ENCODE measurements at regions not wholly inside any gene's neighbourhood (a gene's known extent, or its start where the extent isn't known, plus 50 kb on each side); places are given as distances from the start of the nearest gene placed in this dataset.
"Not testable (repeated sequence)": the region's sequence is repeated elsewhere in the genome, so short reads cannot be mapped to it uniquely, and the experiment has no call there.

DNA sequence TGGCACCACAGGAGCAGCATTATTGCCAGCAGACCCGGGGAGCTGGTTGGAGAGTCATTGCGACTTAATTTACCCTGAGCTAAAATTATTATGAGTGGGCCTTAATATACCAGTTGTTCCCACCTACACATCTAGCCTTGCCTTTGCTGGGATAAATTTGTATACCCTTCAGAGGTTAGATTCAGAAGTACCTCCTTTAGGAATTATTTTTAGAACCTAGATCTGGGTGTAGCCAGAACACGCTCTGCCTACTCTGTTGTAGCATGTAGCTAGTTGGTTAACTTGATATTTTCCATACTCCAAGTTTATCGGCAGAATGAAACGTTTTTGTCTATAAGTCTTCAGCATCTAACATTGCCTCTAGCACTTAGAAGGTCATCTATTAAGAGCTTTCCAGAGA, 65.5 kb upstream of the SEC22B start:
- no CpG with 5 or more reads among the region's 5 CpGs for WGBS (ENCODE audit: insufficient coverage)
- intact Hi-C loops (cut with micrococcal nuclease); H3K27ac Mint-ChIP-seq; H3K27me3 ChIP-seq (replicated peaks in 1 of 4; ENCODE audit: control extremely low read depth in 1 of 4, control insufficient read depth in 3 of 4, insufficient read depth in 4 of 4, low read length in 3 of 4); H2AFZ ChIP-seq (ENCODE audit: insufficient read depth, low read depth, low read length, poor library complexity, severe bottlenecking); H3K4me1 Mint-ChIP-seq; DNase-seq; H3K4me3 Mint-ChIP-seq; H3K9ac ChIP-seq (ENCODE audit: low read length); H3K4me2 ChIP-seq (replicated peaks; ENCODE audit: low read depth, low read length, poor library complexity, severe bottlenecking); H3K79me2 ChIP-seq (ENCODE audit: control insufficient read depth, insufficient read depth, low read length); H3K9me3 ChIP-seq (ENCODE audit: control extremely low read depth in 1 of 3, control insufficient read depth in 2 of 3, insufficient read depth in 1 of 3, low read length in 2 of 3); H4K20me1 ChIP-seq (ENCODE audit: control insufficient read depth, insufficient read depth, low read length, poor library complexity, severe bottlenecking); POLR2A ChIA-PET; H3K27ac ChIP-seq (ENCODE audit: low read length in 2 of 2); H3K27me3 Mint-ChIP-seq; H3K36me3 ChIP-seq (replicated peaks in 1 of 2; ENCODE audit: control extremely low read depth in 1 of 2, control insufficient read depth in 1 of 2, extremely low read depth in 1 of 2, insufficient read depth in 2 of 2, low read length in 1 of 2); H3K4me3 ChIP-seq (ENCODE audit: control extremely low read depth in 1 of 5, extremely low read depth in 1 of 5, insufficient read depth in 1 of 5, low read depth in 2 of 5, low read length in 4 of 5); CTCF ChIA-PET; H3K9me3 Mint-ChIP-seq (ENCODE audit: insufficient read depth); H3K4me1 ChIP-seq (ENCODE audit: control insufficient read depth in 2 of 2, insufficient read depth in 2 of 2, low read length in 2 of 2); ATAC-seq (ENCODE audit: low read depth): not testable (repeated sequence)

DNA sequence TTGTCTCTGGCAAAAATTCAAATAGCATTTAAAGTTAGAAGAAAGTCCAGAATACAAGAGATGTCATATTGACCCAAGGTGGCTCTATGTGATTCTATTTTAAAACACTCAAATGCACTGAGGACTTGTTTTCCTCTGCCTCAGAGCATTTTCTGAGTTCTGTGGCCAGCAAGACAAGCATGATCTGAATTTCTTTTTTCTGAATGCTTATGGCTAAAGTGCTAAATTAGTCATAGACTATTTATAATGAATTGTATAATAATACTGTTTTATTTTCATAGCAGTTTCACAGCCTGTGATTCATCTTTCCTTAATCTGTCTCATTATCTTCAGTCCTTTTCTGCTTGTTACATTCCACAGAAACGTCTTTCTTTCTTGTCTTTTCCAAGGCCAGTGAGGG, 63.9 kb upstream of the SEC22B start:
- CTCF ChIA-PET; H3K9me3 Mint-ChIP-seq (ENCODE audit: insufficient read depth); POLR2A ChIA-PET; H3K27me3 ChIP-seq (replicated peaks in 1 of 4; ENCODE audit: control extremely low read depth in 1 of 4, control insufficient read depth in 3 of 4, insufficient read depth in 4 of 4, low read length in 3 of 4); H3K9ac ChIP-seq (ENCODE audit: low read length); H3K36me3 ChIP-seq (replicated peaks in 1 of 2; ENCODE audit: control extremely low read depth in 1 of 2, control insufficient read depth in 1 of 2, extremely low read depth in 1 of 2, insufficient read depth in 2 of 2, low read length in 1 of 2); H3K27me3 Mint-ChIP-seq; H3K4me1 Mint-ChIP-seq; H3K4me3 ChIP-seq (ENCODE audit: control extremely low read depth in 1 of 5, extremely low read depth in 1 of 5, insufficient read depth in 1 of 5, low read depth in 2 of 5, low read length in 4 of 5); H3K27ac Mint-ChIP-seq; intact Hi-C loops (cut with micrococcal nuclease); H3K9me3 ChIP-seq (ENCODE audit: control extremely low read depth in 1 of 3, control insufficient read depth in 2 of 3, insufficient read depth in 1 of 3, low read length in 2 of 3); H3K4me2 ChIP-seq (replicated peaks; ENCODE audit: low read depth, low read length, poor library complexity, severe bottlenecking); ATAC-seq (ENCODE audit: low read depth); H4K20me1 ChIP-seq (ENCODE audit: control insufficient read depth, insufficient read depth, low read length, poor library complexity, severe bottlenecking); H3K4me1 ChIP-seq (ENCODE audit: control insufficient read depth in 2 of 2, insufficient read depth in 2 of 2, low read length in 2 of 2); H2AFZ ChIP-seq (ENCODE audit: insufficient read depth, low read depth, low read length, poor library complexity, severe bottlenecking); DNase-seq; H3K27ac ChIP-seq (ENCODE audit: low read length in 2 of 2); H3K79me2 ChIP-seq (ENCODE audit: control insufficient read depth, insufficient read depth, low read length); H3K4me3 Mint-ChIP-seq: not testable (repeated sequence)
- WGBS (ENCODE audit: insufficient coverage) = no CpG with 5 or more reads among the region's 1 CpG

DNA sequence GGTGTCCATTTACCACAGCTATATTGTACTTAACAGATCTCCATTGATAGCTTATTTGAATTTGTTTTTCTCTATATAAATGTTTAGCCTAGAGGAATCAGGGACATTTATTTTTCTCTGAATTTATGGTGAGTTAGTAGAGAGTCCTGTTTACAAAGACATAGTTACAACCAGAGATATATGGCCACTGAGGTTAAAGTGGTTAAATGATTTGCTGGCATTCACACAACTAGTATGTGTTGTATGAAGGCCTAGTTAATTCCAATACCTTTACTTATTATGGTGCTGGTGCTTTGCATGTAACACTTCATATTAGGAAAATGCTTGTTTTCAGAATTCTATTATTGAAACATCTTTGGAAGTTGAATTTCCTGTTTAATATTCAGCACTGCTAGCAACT, 63.0 kb upstream of the SEC22B start:
- POLR2A ChIA-PET; H3K79me2 ChIP-seq (ENCODE audit: control insufficient read depth, insufficient read depth, low read length); intact Hi-C loops (cut with micrococcal nuclease); H3K9ac ChIP-seq (ENCODE audit: low read length); DNase-seq; H2AFZ ChIP-seq (ENCODE audit: insufficient read depth, low read depth, low read length, poor library complexity, severe bottlenecking); H3K27me3 ChIP-seq (replicated peaks in 1 of 4; ENCODE audit: control extremely low read depth in 1 of 4, control insufficient read depth in 3 of 4, insufficient read depth in 4 of 4, low read length in 3 of 4); H3K27me3 Mint-ChIP-seq; H3K4me1 ChIP-seq (ENCODE audit: control insufficient read depth in 2 of 2, insufficient read depth in 2 of 2, low read length in 2 of 2); H3K4me3 Mint-ChIP-seq; H3K4me3 ChIP-seq (ENCODE audit: control extremely low read depth in 1 of 5, extremely low read depth in 1 of 5, insufficient read depth in 1 of 5, low read depth in 2 of 5, low read length in 4 of 5); H3K4me2 ChIP-seq (replicated peaks; ENCODE audit: low read depth, low read length, poor library complexity, severe bottlenecking); ATAC-seq (ENCODE audit: low read depth); CTCF ChIA-PET; H3K27ac Mint-ChIP-seq; H3K27ac ChIP-seq (ENCODE audit: low read length in 2 of 2); H3K9me3 Mint-ChIP-seq (ENCODE audit: insufficient read depth); H4K20me1 ChIP-seq (ENCODE audit: control insufficient read depth, insufficient read depth, low read length, poor library complexity, severe bottlenecking); H3K36me3 ChIP-seq (replicated peaks in 1 of 2; ENCODE audit: control extremely low read depth in 1 of 2, control insufficient read depth in 1 of 2, extremely low read depth in 1 of 2, insufficient read depth in 2 of 2, low read length in 1 of 2); H3K9me3 ChIP-seq (ENCODE audit: control extremely low read depth in 1 of 3, control insufficient read depth in 2 of 3, insufficient read depth in 1 of 3, low read length in 2 of 3); H3K4me1 Mint-ChIP-seq: not testable (repeated sequence)

- DNase-seq; H3K27me3 ChIP-seq (replicated peaks in 1 of 4; ENCODE audit: control extremely low read depth in 1 of 4, control insufficient read depth in 3 of 4, insufficient read depth in 4 of 4, low read length in 3 of 4); H2AFZ ChIP-seq (ENCODE audit: insufficient read depth, low read depth, low read length, poor library complexity, severe bottlenecking); H3K27ac Mint-ChIP-seq; H3K27ac ChIP-seq (ENCODE audit: low read length in 2 of 2); H3K9me3 ChIP-seq (ENCODE audit: control extremely low read depth in 1 of 3, control insufficient read depth in 2 of 3, insufficient read depth in 1 of 3, low read length in 2 of 3); H4K20me1 ChIP-seq (ENCODE audit: control insufficient read depth, insufficient read depth, low read length, poor library complexity, severe bottlenecking); H3K27me3 Mint-ChIP-seq; H3K4me2 ChIP-seq (replicated peaks; ENCODE audit: low read depth, low read length, poor library complexity, severe bottlenecking); POLR2A ChIA-PET; H3K4me1 ChIP-seq (ENCODE audit: control insufficient read depth in 2 of 2, insufficient read depth in 2 of 2, low read length in 2 of 2); H3K36me3 ChIP-seq (replicated peaks in 1 of 2; ENCODE audit: control extremely low read depth in 1 of 2, control insufficient read depth in 1 of 2, extremely low read depth in 1 of 2, insufficient read depth in 2 of 2, low read length in 1 of 2); CTCF ChIA-PET; H3K4me3 Mint-ChIP-seq; H3K9ac ChIP-seq (ENCODE audit: low read length); H3K79me2 ChIP-seq (ENCODE audit: control insufficient read depth, insufficient read depth, low read length); intact Hi-C loops (cut with micrococcal nuclease); ATAC-seq (ENCODE audit: low read depth); H3K4me3 ChIP-seq (ENCODE audit: control extremely low read depth in 1 of 5, extremely low read depth in 1 of 5, insufficient read depth in 1 of 5, low read depth in 2 of 5, low read length in 4 of 5); H3K9me3 Mint-ChIP-seq (ENCODE audit: insufficient read depth); H3K4me1 Mint-ChIP-seq: not testable (repeated sequence)
- WGBS (ENCODE audit: insufficient coverage) = no CpG with 5 or more reads among the region's 2 CpGs
Observed at GRCh38 chr1:120238867-120239266, 62.5 kb upstream of the SEC22B start.

All from B cell (primary cell).